ENCODE measurements at regions not wholly inside any gene's neighbourhood (a gene's known extent, or its start where the extent isn't known, plus 50 kb on each side); places are given as distances from the start of the nearest gene placed in this dataset.

DNA sequence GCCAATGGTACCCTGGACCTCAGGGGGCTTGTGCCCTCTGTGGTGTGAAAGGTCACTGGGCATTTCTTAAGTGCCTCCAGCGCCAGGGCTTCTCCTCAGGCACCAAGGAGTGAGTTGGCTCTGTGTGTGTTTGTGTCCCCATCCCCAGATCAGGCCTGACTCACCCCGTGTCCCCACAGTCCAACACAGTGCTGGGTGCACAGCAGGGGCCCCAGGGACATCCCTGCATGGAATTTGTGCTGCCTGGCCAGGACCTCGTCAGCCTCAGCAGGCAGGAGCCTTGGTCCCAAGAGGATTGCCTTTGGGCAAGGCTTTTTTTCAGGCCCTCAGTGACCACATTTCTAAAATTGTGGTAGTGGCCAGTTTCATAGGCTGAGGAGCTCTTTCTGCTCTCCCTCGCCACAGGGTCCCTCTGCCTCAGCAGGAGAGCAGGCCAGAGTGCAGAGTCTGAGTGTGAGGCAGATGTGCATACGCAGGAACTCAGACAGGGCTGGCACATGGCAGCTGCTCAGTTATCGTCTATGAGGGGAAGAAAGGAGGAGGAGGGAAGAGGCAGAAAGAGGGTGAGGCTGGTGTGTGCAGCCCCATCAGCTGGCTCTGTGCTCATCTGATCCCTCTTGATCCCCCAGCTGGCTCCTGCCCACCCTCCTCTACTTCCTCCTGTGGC lies 215.6 kb downstream of the RPLP1 start:
- peaks cover 36% of the 10 kb centered on the region for H3K4me1 Mint-ChIP-seq (ENCODE audit: unreplicated experiment)

DNA sequence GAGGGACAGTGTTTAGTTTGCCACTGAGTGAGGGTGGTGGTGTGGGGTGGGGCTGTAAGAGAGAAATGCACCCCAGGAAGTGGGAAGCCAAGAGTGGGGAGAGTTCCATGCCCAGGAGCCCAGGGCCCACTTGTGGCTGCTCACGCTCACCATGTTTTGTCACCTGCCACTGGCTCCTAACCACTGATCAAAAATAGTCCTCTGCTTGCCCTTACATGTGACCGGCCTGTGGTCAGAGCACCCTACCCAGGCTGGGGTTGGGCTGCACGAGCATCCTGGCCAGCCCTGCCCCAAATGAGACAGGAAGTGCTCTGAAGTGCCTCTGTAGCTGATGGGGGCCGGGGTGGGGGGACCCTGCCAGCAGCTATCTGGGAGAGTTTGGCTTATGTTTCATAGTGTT lies 216.3 kb downstream of the RPLP1 start:
- Mint-ChIP-seq H3K36me3 (no peaks in the 10 kb centered on the region), H3K4me1 (ENCODE audit: unreplicated experiment) (peaks cover 41% of the 10 kb centered on the region), H3K9me3 (no peaks in the 10 kb centered on the region), H3K4me3 (no peak overlapping the region), H3K27me3 (peaks cover 19% of the 10 kb centered on the region), H3K27ac (no peak overlapping the region)
- DNase-seq (ENCODE audit: extremely low spot score, unreplicated experiment), result no peak
- TF ChIP-seq, protein P1, sequence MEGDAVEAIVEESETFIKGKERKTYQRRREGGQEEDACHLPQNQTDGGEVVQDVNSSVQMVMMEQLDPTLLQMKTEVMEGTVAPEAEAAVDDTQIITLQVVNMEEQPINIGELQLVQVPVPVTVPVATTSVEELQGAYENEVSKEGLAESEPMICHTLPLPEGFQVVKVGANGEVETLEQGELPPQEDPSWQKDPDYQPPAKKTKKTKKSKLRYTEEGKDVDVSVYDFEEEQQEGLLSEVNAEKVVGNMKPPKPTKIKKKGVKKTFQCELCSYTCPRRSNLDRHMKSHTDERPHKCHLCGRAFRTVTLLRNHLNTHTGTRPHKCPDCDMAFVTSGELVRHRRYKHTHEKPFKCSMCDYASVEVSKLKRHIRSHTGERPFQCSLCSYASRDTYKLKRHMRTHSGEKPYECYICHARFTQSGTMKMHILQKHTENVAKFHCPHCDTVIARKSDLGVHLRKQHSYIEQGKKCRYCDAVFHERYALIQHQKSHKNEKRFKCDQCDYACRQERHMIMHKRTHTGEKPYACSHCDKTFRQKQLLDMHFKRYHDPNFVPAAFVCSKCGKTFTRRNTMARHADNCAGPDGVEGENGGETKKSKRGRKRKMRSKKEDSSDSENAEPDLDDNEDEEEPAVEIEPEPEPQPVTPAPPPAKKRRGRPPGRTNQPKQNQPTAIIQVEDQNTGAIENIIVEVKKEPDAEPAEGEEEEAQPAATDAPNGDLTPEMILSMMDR (conservative IDR thresholded peaks at IDR 0.05), result no peak

More for the DNA sequence above, 215.6 kb downstream of the RPLP1 start:
- no peak overlapping the region for H3K27ac Mint-ChIP-seq
- TF ChIP-seq, protein P1 (conservative IDR thresholded peaks at IDR 0.05), result no peak
- H3K36me3 Mint-ChIP-seq, result no peaks in the 10 kb centered on the region
- H3K27me3 Mint-ChIP-seq, result peaks cover 27% of the 10 kb centered on the region
- H3K4me3 Mint-ChIP-seq, result no peak overlapping the region
- DNase-seq (ENCODE audit: extremely low spot score, unreplicated experiment), result no peak
- no peaks in the 10 kb centered on the region for H3K9me3 Mint-ChIP-seq

DNA sequence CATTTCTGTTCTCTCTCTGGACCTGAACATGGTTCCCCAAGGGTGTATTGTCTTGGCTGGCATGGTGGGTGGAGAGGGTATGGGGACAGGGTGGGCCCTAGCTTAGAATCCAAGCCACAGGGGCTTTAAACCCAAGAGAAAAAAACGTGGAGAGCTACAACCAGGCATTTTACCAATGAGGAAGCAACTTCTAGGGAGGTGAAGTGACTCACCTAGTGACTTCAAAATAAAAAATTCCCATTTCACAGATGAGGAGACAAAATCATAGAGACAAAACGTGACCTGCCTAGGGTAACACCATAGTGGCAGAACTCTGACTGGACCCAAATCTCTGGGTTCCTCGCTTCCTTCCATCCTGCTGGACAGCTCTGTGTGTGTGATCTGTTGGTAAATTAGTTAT lies 216.8 kb downstream of the RPLP1 start:
- no peak overlapping the region for H3K27ac Mint-ChIP-seq

DNA sequence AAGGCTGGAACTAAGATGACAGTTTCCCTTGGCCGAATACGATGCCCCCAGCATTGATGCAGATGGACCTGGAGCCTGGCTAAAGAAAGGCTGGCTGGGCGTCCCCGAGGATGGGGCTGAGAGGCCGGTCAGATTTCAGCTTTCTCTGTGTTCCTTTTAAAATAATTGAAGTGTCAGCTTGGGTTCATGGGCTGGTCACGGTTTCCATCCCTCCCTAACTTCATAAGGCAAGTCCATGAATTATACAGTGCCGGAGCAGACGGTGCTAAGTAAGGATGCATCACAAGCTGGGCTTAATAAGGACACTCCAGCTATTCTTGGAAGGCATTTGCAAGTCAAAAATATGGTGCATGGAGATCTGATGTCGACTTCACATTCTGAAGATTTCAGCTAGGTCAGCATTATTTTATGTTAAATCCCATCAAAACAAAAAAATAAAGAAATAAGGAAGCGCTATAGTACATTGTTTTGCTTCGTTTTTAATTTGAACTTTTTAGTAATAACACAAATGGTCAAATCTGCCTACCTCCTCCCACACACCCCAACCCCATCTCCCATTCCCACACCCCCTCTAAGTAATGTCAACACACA lies 220.8 kb downstream of the RPLP1 start:
- Mint-ChIP-seq H3K27me3 (peaks cover 22% of the 10 kb centered on the region), H3K4me1 (ENCODE audit: unreplicated experiment) (peaks cover 21% of the 10 kb centered on the region), H3K36me3 (no peaks in the 10 kb centered on the region), H3K9me3 (no peaks in the 10 kb centered on the region), H3K4me3 (no peak overlapping the region), H3K27ac (no peak overlapping the region)
- TF ChIP-seq, protein P1 (conservative IDR thresholded peaks at IDR 0.05), result no peak
- DNase-seq (ENCODE audit: extremely low spot score, unreplicated experiment), result no peak

More for the DNA sequence above, 216.8 kb downstream of the RPLP1 start:
- no peak for DNase-seq (ENCODE audit: extremely low spot score, unreplicated experiment)
- peaks cover 39% of the 10 kb centered on the region for H3K4me1 Mint-ChIP-seq (ENCODE audit: unreplicated experiment)
- H3K36me3 Mint-ChIP-seq, result no peaks in the 10 kb centered on the region
- H3K4me3 Mint-ChIP-seq, result no peak overlapping the region
- H3K9me3 Mint-ChIP-seq, result no peaks in the 10 kb centered on the region
- peaks cover 19% of the 10 kb centered on the region for H3K27me3 Mint-ChIP-seq
- TF ChIP-seq, protein P1 (conservative IDR thresholded peaks at IDR 0.05), result no peak

DNA sequence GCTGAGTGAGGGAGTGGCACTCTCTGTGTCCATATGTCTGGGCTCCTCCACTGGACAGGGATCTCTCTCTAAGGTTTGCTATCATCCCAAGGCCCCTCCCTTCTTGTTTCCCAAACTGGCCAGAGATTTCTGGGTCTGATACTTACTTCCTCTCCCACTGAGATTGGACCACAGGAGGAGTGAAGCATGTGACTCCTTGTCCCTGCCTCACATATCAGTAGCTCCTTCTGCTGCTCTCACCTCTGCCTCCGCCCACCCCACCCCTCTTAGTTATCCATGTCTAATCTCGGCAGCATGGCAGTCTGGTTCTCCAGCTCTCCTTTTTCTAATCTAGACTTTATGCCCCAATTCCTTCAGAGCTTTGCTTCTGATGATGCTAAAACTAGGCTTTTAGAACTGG lies 223.1 kb downstream of the RPLP1 start:
- H3K27me3 Mint-ChIP-seq, result peaks cover 24% of the 10 kb centered on the region
- H3K36me3 Mint-ChIP-seq, result no peaks in the 10 kb centered on the region

More for the DNA sequence above, 223.1 kb downstream of the RPLP1 start:
- Mint-ChIP-seq H3K27ac (no peak overlapping the region), H3K4me3 (no peak overlapping the region), H3K4me1 (ENCODE audit: unreplicated experiment) (peaks cover 13% of the 10 kb centered on the region), H3K9me3 (no peaks in the 10 kb centered on the region)
- TF ChIP-seq, protein P1 (conservative IDR thresholded peaks at IDR 0.05), result no peak
- no peak for DNase-seq (ENCODE audit: extremely low spot score, unreplicated experiment)

Measured in type B pancreatic cell (in vitro differentiated cells).